ENCODE measurements at regions not wholly inside any gene's neighbourhood (a gene's known extent, or its start where the extent isn't known, plus 50 kb on each side); places are given as distances from the start of the nearest gene placed in this dataset.

GRCh38 chr3:21140785-21141184 lies 610.2 kb downstream of the ZNF385D start:
- no peak for DNase-seq (ENCODE audit: low spot score)

GRCh38 chr3:21138085-21138484 lies 612.9 kb downstream of the ZNF385D start:
- no peak for DNase-seq (ENCODE audit: low spot score)

GRCh38 chr3:21132896-21133295 lies 618.1 kb downstream of the ZNF385D start:
- no peak for DNase-seq (ENCODE audit: low spot score)

GRCh38 chr3:21120826-21121225 lies 630.2 kb downstream of the ZNF385D start:
- DNase-seq (ENCODE audit: low spot score), result no peak

GRCh38 chr3:21117370-21117769 lies 633.6 kb downstream of the ZNF385D start:
- no peak for DNase-seq (ENCODE audit: low spot score)

- no peak for DNase-seq (ENCODE audit: low spot score)
Measured at GRCh38 chr3:21109056-21109455, 642.0 kb downstream of the ZNF385D start.

- no peak for DNase-seq (ENCODE audit: low spot score)
Measured at GRCh38 chr3:21105784-21106183, 645.2 kb downstream of the ZNF385D start.

- no peak for DNase-seq (ENCODE audit: low spot score)
Measured at GRCh38 chr3:21100656-21101359, 650.2 kb downstream of the ZNF385D start.

- no peak for DNase-seq (ENCODE audit: low spot score)
Measured at GRCh38 chr3:21094686-21095085, 656.3 kb downstream of the ZNF385D start.

- no peak for DNase-seq (ENCODE audit: low spot score)
Measured at GRCh38 chr3:21073561-21073960, 677.4 kb downstream of the ZNF385D start.

- DNase-seq (ENCODE audit: low spot score), result no peak
Measured at GRCh38 chr3:21067031-21067813, 683.8 kb downstream of the ZNF385D start.

- no peak for DNase-seq (ENCODE audit: low spot score)
Measured at GRCh38 chr3:21062831-21063294, 688.1 kb downstream of the ZNF385D start.

- DNase-seq (ENCODE audit: low spot score), result no peak
Measured at GRCh38 chr3:21059404-21059803, 691.6 kb downstream of the ZNF385D start.

- DNase-seq (ENCODE audit: low spot score), result no peak
Measured at GRCh38 chr3:21056293-21056692, 694.7 kb downstream of the ZNF385D start.

- no peak for DNase-seq (ENCODE audit: low spot score)
Measured at GRCh38 chr3:21055015-21055414, 696.0 kb downstream of the ZNF385D start.

GRCh38 chr3:21054064-21054463 lies 696.9 kb downstream of the ZNF385D start:
- no peak for DNase-seq (ENCODE audit: low spot score)

- DNase-seq (ENCODE audit: low spot score), result no peak
Measured at GRCh38 chr3:21049334-21050062, 701.5 kb downstream of the ZNF385D start.

GRCh38 chr3:21043139-21043538 lies 707.9 kb downstream of the ZNF385D start:
- no peak for DNase-seq (ENCODE audit: low spot score)

GRCh38 chr3:21042184-21042583 lies 708.8 kb downstream of the ZNF385D start:
- no peak for DNase-seq (ENCODE audit: low spot score)

- no peak for DNase-seq (ENCODE audit: low spot score)
Measured at GRCh38 chr3:21041621-21042020, 709.4 kb downstream of the ZNF385D start.

- DNase-seq (ENCODE audit: low spot score), result no peak
Measured at GRCh38 chr3:21036888-21037287, 714.1 kb downstream of the ZNF385D start.

GRCh38 chr3:21028412-21028811 lies 722.6 kb downstream of the ZNF385D start:
- no peak for DNase-seq (ENCODE audit: low spot score)

- DNase-seq (ENCODE audit: low spot score), result no peak
Measured at GRCh38 chr3:21024563-21024962, 726.4 kb downstream of the ZNF385D start.
